ENCODE measurements at regions not wholly inside any gene's neighbourhood (a gene's known extent, or its start where the extent isn't known, plus 50 kb on each side); places are given as distances from the start of the nearest gene placed in this dataset.

DNA sequence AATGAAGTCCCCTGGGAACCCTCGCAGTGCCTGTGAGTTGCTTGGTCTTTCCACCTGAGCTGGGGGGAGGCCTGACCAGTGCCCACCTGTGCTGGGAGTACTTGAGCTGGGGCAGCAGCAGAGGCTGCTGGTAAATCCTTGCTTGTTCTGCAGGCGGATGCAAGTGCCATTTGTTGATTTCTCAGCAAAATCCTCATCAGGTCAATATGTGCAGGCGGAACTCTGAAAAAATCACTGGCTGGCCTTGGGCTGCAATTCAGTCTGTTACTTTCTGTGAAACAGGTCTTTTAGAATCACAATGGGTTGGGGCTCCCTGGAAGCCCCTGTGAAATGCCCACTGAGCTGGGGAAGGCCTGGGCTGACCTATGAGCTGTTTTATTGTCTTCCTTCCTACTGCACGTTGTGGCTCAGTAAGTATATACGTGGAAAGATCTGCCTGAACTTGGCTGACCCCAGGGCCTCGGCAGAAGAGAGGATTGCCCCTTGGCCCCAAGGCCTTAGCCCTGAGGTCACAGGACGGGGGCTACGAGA is 182.0 kb upstream of the RGMA start:
- Histone ChIP-seq H3K9me3 (no peaks in the 10 kb centered on the region), H3K4me3 (ENCODE audit: low read depth in 1 of 2, low read length in 1 of 2) (no peak overlapping the region), H3K36me3 (no peaks in the 10 kb centered on the region), H3K27me3 (peaks cover 2% of the 10 kb centered on the region), H3K4me1 (ENCODE audit: control insufficient read depth in 1 of 2, insufficient read depth in 1 of 2, low read depth in 1 of 2, low read length in 1 of 2) (no peaks in the 10 kb centered on the region), H3K27ac (no peak overlapping the region)
- no peak for TF ChIP-seq CTCF (IDR thresholded peaks at IDR 0.05)

DNA sequence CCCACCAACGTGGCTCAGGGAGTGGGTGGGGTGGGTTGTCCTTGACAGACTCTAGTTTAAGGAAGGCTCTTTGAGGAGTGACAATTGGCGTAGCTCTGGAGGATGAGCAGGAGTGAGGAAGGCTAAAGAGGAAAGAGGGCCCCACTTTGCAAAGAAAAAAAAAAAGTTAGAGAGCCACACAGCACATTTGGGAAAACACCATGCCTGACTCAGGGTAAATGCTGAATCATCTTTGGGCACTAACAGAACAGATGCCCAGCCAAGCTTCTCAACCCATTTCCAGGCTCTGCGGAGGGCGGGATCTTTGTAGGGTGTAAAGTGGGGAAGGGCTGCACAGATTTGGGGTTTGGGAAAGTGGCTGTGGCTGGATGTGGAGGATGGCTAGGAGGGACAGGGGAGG is 179.1 kb upstream of the RGMA start:
- no peaks in the 10 kb centered on the region for H3K9me3 ChIP-seq
- H3K4me3 ChIP-seq (ENCODE audit: low read depth in 1 of 2, low read length in 1 of 2): no peak overlapping the region
- H3K4me1 ChIP-seq (ENCODE audit: control insufficient read depth in 1 of 2, insufficient read depth in 1 of 2, low read depth in 1 of 2, low read length in 1 of 2): no peaks in the 10 kb centered on the region
- H3K27ac ChIP-seq: no peak overlapping the region
- no peaks in the 10 kb centered on the region for H3K27me3 ChIP-seq
- no peak for TF ChIP-seq CTCF (IDR thresholded peaks at IDR 0.05)
- H3K36me3 ChIP-seq: no peaks in the 10 kb centered on the region

- no peak overlapping the region for H3K27ac ChIP-seq
- no peaks in the 10 kb centered on the region for H3K27me3 ChIP-seq
- H3K9me3 ChIP-seq: no peaks in the 10 kb centered on the region
- no peaks in the 10 kb centered on the region for H3K36me3 ChIP-seq
- TF ChIP-seq CTCF (IDR thresholded peaks at IDR 0.05): no peak
- no peak overlapping the region for H3K4me3 ChIP-seq (ENCODE audit: low read depth in 1 of 2, low read length in 1 of 2)
- peaks cover 0 to 9% of the 10 kb centered on the region in 2 experiments for H3K4me1 ChIP-seq (ENCODE audit: control insufficient read depth in 1 of 2, insufficient read depth in 1 of 2, low read depth in 1 of 2, low read length in 1 of 2)
These were observed 177.3 kb upstream of the RGMA start for GRCh38 chr15:93266291-93266690.

- Histone ChIP-seq H3K27me3 (no peaks in the 10 kb centered on the region), H3K36me3 (no peaks in the 10 kb centered on the region), H3K4me1 (ENCODE audit: control insufficient read depth in 1 of 2, insufficient read depth in 1 of 2, low read depth in 1 of 2, low read length in 1 of 2) (peaks cover 0 to 16% of the 10 kb centered on the region in 2 experiments), H3K27ac (no peak overlapping the region), H3K9me3 (no peaks in the 10 kb centered on the region), H3K4me3 (ENCODE audit: low read depth in 1 of 2, low read length in 1 of 2) (no peak overlapping the region)
- no peak for TF ChIP-seq CTCF (IDR thresholded peaks at IDR 0.05)
These were observed 176.1 kb upstream of the RGMA start for GRCh38 chr15:93265111-93265556.

DNA sequence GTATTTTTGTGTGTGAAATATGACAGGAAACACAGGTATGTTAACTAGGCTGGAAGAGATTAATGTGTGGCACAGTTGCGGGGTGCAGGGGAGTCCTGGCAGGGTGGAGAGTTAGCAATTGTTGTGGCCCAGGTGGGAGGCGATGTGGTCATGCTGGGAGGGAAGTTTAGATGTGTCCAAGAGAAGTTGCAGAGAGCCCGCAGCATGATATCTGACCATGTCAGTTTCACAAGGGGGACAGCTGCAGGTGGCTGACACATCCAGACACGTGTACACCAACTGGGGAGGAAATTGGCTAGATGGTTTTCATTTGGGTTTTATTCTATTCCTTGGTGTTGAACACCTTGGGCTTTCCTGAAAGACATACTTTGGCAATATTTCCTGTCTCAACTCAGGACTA is 172.8 kb upstream of the RGMA start:
- no peaks in the 10 kb centered on the region for H3K9me3 ChIP-seq
- TF ChIP-seq CTCF (IDR thresholded peaks at IDR 0.05): no peak
- H3K4me3 ChIP-seq (ENCODE audit: low read depth in 1 of 2, low read length in 1 of 2): no peak overlapping the region
- H3K4me1 ChIP-seq (ENCODE audit: control insufficient read depth in 1 of 2, insufficient read depth in 1 of 2, low read depth in 1 of 2, low read length in 1 of 2): peaks cover 21 to 36% of the 10 kb centered on the region in 2 experiments
- no peak overlapping the region for H3K27ac ChIP-seq
- H3K36me3 ChIP-seq: no peaks in the 10 kb centered on the region
- H3K27me3 ChIP-seq: no peaks in the 10 kb centered on the region

DNA sequence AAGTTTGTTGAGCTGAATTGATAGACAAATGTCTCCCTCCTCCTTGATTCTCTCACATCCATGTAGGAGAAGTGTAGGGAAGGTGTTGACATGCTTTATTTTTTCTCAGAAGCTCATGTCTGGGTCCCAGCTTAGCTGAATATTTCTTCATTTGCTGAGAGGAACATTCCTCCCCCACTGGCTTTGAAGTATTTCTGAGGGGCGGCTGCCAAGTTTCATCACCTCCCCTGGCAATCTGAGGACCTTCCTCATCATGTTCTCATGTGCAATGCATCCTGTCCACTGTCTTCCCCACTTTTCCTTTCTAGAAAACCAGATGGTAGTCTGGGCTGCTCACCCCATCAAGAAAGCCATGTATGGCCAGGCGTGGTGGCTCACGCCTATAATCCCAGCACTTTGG is 168.9 kb upstream of the RGMA start:
- H3K36me3 ChIP-seq: no peaks in the 10 kb centered on the region
- no peaks in the 10 kb centered on the region for H3K9me3 ChIP-seq
- peak overlapping the region; percentile 66 for H3K27ac ChIP-seq
- no peaks in the 10 kb centered on the region for H3K27me3 ChIP-seq
- peaks cover 38 to 56% of the 10 kb centered on the region in 2 experiments for H3K4me1 ChIP-seq (ENCODE audit: control insufficient read depth in 1 of 2, insufficient read depth in 1 of 2, low read depth in 1 of 2, low read length in 1 of 2)
- TF ChIP-seq CTCF (IDR thresholded peaks at IDR 0.05): no peak
- no peak overlapping the region for H3K4me3 ChIP-seq (ENCODE audit: low read depth in 1 of 2, low read length in 1 of 2)

Measured in neutrophil (primary cell).